ENCODE measurements at regions not wholly inside any gene's neighbourhood (a gene's known extent, or its start where the extent isn't known, plus 50 kb on each side); places are given as distances from the start of the nearest gene placed in this dataset.

DNA sequence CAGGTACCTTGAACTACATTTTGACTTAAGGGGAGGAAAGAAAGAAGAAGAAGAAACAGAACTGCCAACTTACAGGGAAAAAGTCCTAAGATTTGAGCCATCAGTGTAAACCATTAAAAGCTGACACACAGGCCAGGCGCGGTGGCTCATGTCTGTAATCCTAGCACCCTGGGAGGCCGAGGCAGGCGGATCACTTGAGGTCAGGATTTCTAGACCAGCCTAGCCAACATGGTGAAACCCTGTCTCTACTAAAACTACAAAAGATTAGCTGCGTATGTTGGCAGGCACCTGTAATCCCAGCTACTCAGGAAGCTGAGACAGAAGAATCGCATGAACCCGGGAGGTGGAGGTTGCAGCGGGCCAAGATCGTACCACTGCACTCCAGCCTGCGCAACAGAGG is 389.7 kb upstream of the FAM241A start:
- TF ChIP-seq, protein P1, sequence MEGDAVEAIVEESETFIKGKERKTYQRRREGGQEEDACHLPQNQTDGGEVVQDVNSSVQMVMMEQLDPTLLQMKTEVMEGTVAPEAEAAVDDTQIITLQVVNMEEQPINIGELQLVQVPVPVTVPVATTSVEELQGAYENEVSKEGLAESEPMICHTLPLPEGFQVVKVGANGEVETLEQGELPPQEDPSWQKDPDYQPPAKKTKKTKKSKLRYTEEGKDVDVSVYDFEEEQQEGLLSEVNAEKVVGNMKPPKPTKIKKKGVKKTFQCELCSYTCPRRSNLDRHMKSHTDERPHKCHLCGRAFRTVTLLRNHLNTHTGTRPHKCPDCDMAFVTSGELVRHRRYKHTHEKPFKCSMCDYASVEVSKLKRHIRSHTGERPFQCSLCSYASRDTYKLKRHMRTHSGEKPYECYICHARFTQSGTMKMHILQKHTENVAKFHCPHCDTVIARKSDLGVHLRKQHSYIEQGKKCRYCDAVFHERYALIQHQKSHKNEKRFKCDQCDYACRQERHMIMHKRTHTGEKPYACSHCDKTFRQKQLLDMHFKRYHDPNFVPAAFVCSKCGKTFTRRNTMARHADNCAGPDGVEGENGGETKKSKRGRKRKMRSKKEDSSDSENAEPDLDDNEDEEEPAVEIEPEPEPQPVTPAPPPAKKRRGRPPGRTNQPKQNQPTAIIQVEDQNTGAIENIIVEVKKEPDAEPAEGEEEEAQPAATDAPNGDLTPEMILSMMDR (IDR thresholded peaks at IDR 0.05), result no peak
- TF ChIP-seq POLR2A (IDR thresholded peaks at IDR 0.05), result no peak
